ENCODE measurements at regions not wholly inside any gene's neighbourhood (a gene's known extent, or its start where the extent isn't known, plus 50 kb on each side); places are given as distances from the start of the nearest gene placed in this dataset.

- TF ChIP-seq, protein P1, sequence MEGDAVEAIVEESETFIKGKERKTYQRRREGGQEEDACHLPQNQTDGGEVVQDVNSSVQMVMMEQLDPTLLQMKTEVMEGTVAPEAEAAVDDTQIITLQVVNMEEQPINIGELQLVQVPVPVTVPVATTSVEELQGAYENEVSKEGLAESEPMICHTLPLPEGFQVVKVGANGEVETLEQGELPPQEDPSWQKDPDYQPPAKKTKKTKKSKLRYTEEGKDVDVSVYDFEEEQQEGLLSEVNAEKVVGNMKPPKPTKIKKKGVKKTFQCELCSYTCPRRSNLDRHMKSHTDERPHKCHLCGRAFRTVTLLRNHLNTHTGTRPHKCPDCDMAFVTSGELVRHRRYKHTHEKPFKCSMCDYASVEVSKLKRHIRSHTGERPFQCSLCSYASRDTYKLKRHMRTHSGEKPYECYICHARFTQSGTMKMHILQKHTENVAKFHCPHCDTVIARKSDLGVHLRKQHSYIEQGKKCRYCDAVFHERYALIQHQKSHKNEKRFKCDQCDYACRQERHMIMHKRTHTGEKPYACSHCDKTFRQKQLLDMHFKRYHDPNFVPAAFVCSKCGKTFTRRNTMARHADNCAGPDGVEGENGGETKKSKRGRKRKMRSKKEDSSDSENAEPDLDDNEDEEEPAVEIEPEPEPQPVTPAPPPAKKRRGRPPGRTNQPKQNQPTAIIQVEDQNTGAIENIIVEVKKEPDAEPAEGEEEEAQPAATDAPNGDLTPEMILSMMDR (IDR thresholded peaks at IDR 0.05) = no peak
- TF ChIP-seq ZFX (IDR thresholded peaks at IDR 0.05; ENCODE audit: borderline replicate concordance) = no peak
Measured at GRCh38 chr4:152074088-152074437, 313.3 kb upstream of the GATB start.

All from 22Rv1 (cell line).